ENCODE measurements at regions not wholly inside any gene's neighbourhood (a gene's known extent, or its start where the extent isn't known, plus 50 kb on each side); places are given as distances from the start of the nearest gene placed in this dataset.

- Mint-ChIP-seq H3K27ac (ENCODE audit: unreplicated experiment) (no peak overlapping the region), H3K9me3 (ENCODE audit: low read depth) (peaks cover 4% of the 10 kb centered on the region), H3K4me3 (ENCODE audit: unreplicated experiment) (no peak overlapping the region), H3K4me1 (ENCODE audit: low read depth) (no peaks in the 10 kb centered on the region), H3K36me3 (ENCODE audit: low read depth) (no peaks in the 10 kb centered on the region), H3K27me3 (ENCODE audit: low read depth) (no peaks in the 10 kb centered on the region)
- no peak for DNase-seq (ENCODE audit: low spot score)
- no peak for TF ChIP-seq CTCF (IDR thresholded peaks at IDR 0.05)
These were observed 119.4 kb upstream of the VGLL2 start for GRCh38 chr6:117145940-117146339.

GRCh38 chr6:117149324-117149723 is 116.0 kb upstream of the VGLL2 start:
- H3K9me3 Mint-ChIP-seq (ENCODE audit: low read depth): peaks cover 11% of the 10 kb centered on the region

GRCh38 chr6:117156741-117157140 is 108.6 kb upstream of the VGLL2 start:
- no peak overlapping the region for H3K4me3 Mint-ChIP-seq (ENCODE audit: unreplicated experiment)
- no peaks in the 10 kb centered on the region for H3K9me3 Mint-ChIP-seq (ENCODE audit: low read depth)
- H3K27me3 Mint-ChIP-seq (ENCODE audit: low read depth): peaks cover 2% of the 10 kb centered on the region
- no peak for DNase-seq (ENCODE audit: low spot score)
- no peaks in the 10 kb centered on the region for H3K4me1 Mint-ChIP-seq (ENCODE audit: low read depth)
- TF ChIP-seq CTCF (IDR thresholded peaks at IDR 0.05): no peak
- no peak overlapping the region for H3K27ac Mint-ChIP-seq (ENCODE audit: unreplicated experiment)
- no peaks in the 10 kb centered on the region for H3K36me3 Mint-ChIP-seq (ENCODE audit: low read depth)

More at GRCh38 chr6:117149324-117149723, 116.0 kb upstream of the VGLL2 start:
- no peak overlapping the region for H3K27ac Mint-ChIP-seq (ENCODE audit: unreplicated experiment)
- TF ChIP-seq CTCF (IDR thresholded peaks at IDR 0.05): no peak
- H3K36me3 Mint-ChIP-seq (ENCODE audit: low read depth): no peaks in the 10 kb centered on the region
- no peaks in the 10 kb centered on the region for H3K4me1 Mint-ChIP-seq (ENCODE audit: low read depth)
- H3K27me3 Mint-ChIP-seq (ENCODE audit: low read depth): no peaks in the 10 kb centered on the region
- no peak for DNase-seq (ENCODE audit: low spot score)
- H3K4me3 Mint-ChIP-seq (ENCODE audit: unreplicated experiment): no peak overlapping the region

GRCh38 chr6:117157448-117157847 is 107.9 kb upstream of the VGLL2 start:
- TF ChIP-seq CTCF (IDR thresholded peaks at IDR 0.05): no peak
- Mint-ChIP-seq H3K4me3 (ENCODE audit: unreplicated experiment) (no peak overlapping the region), H3K27ac (ENCODE audit: unreplicated experiment) (no peak overlapping the region), H3K27me3 (ENCODE audit: low read depth) (peaks cover 2% of the 10 kb centered on the region), H3K36me3 (ENCODE audit: low read depth) (no peaks in the 10 kb centered on the region), H3K4me1 (ENCODE audit: low read depth) (no peaks in the 10 kb centered on the region), H3K9me3 (ENCODE audit: low read depth) (no peaks in the 10 kb centered on the region)
- DNase-seq (ENCODE audit: low spot score): no peak

- Mint-ChIP-seq H3K9me3 (ENCODE audit: low read depth) (no peaks in the 10 kb centered on the region), H3K27ac (ENCODE audit: unreplicated experiment) (no peak overlapping the region), H3K36me3 (ENCODE audit: low read depth) (no peaks in the 10 kb centered on the region), H3K27me3 (ENCODE audit: low read depth) (no peaks in the 10 kb centered on the region), H3K4me1 (ENCODE audit: low read depth) (peaks cover 14% of the 10 kb centered on the region), H3K4me3 (ENCODE audit: unreplicated experiment) (no peak overlapping the region)
- no peak for TF ChIP-seq CTCF (IDR thresholded peaks at IDR 0.05)
- no peak for DNase-seq (ENCODE audit: low spot score)
These were observed 99.4 kb upstream of the VGLL2 start for GRCh38 chr6:117165911-117166499.

Measured in chondrocyte (in vitro differentiated cells).